Gastroesophageal sphincter (tissue), 4 donors: ENCODE measurements at regions not wholly inside any gene's neighbourhood (a gene's known extent, or its start where the extent isn't known, plus 50 kb on each side); places are given as distances from the start of the nearest gene placed in this dataset.

ENCODE experiments used
- ATAC-seq: fragments of 150-250 bp; one replicate; pipeline ENCODE4 v1.9.1; 2016; ENCODE audit warnings: mild to moderate bottlenecking, moderate library complexity
- H3K27ac ChIP-seq, 4 donors: fragments of 200-600 bp; sonication (generic) in 3 of 4; 1 replicate in 3 of 4; 2 replicates in 1 of 4; pipeline ENCODE4 v1.5.1; 2016 to 2019
- H3K27me3 ChIP-seq: fragments of 200-600 bp; sonication (generic); one replicate; pipeline ENCODE4 v1.5.1; 2019
- H3K36me3 ChIP-seq, 2 donors: fragments of 200-600 bp; sonication (generic); one replicate each; pipeline ENCODE4 v1.5.1; 2019; ENCODE audit warnings: control low read depth in 1 of 2
- H3K4me1 ChIP-seq, 3 donors: fragments of 200-600 bp; sonication (generic); 1 replicate in 2 of 3; 2 replicates in 1 of 3; pipeline ENCODE4 v1.5.1; 2016 to 2019; ENCODE audit warnings: control low read depth in 2 of 3
- H3K4me3 ChIP-seq, 2 donors: fragments of 200-600 bp; sonication (generic); one replicate each; pipeline ENCODE4 v1.5.1; 2019; ENCODE audit warnings: mild to moderate bottlenecking in 1 of 2, moderate library complexity in 1 of 2
- H3K9me3 ChIP-seq, 3 donors: fragments of 200-600 bp; sonication (generic); one replicate each; pipeline ENCODE4 v1.5.1; 2017 to 2019; ENCODE audit warnings: control low read depth in 2 of 3
- EP300 ChIP-seq: sonication (generic); formaldehyde crosslinking; IDR thresholded peaks from one replicate; pipeline ENCODE4 v1.6.1; 2017; ENCODE audit warnings: antibody characterized with exemption, mild to moderate bottlenecking
- POLR2A ChIP-seq, 2 donors: fragments of 450-650 bp; IDR thresholded peaks; one replicate each; pipeline ENCODE4 v1.6.1; 2017; ENCODE audit warnings: antibody characterized with exemption in 2 of 2, mild to moderate bottlenecking in 2 of 2, moderate library complexity in 1 of 2
- POLR2AphosphoS5 ChIP-seq: sonication (generic); formaldehyde crosslinking; IDR thresholded peaks from one replicate; pipeline ENCODE4 v1.6.1; 2017; ENCODE audit warnings: antibody characterized with exemption
- WGBS, 2 donors: methylation state at CpG; one replicate each; pipeline ENCODE4 v1.1.5; 2018; ENCODE audit warnings: low coverage in 1 of 2; 5-methylcytosine and 5-hydroxymethylcytosine counted together
- TF ChIP-seq, protein P1 (sequence below), 4 experiments: fragments of 200-600 bp in 2 of 4; fragments of 450-650 bp in 2 of 4; sonication (generic) in 1 of 4; IDR thresholded peaks; one replicate each; pipeline ENCODE4 v1.5.1; 2017 to 2019; ENCODE audit warnings: antibody characterized with exemption in 4 of 4, mild to moderate bottlenecking in 2 of 4, moderate library complexity in 2 of 4

DNA sequence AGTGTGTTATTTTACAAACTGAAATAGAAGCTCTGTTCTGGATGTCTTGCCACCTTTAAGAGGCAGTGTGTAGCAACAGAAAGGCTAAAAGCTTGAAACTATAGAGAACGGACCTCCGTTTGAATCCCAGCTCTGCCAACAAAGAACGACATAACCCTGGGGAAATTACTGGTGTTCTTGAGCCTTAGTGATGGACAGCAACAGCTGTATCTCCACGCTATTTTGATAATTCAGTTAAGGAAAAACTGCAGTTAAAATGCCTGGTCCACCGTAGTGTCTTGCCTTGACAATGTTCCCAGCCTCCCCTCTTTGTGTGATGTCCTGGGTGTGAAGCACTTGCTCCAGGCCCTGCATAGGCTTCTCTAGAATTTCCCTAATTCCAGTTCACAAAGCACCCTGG lies 256.8 kb upstream of the HS3ST1 start:
- WGBS, 2 donors = 70 to 81% methylated on average over 2 to 4 of the region's 5 CpGs

DNA sequence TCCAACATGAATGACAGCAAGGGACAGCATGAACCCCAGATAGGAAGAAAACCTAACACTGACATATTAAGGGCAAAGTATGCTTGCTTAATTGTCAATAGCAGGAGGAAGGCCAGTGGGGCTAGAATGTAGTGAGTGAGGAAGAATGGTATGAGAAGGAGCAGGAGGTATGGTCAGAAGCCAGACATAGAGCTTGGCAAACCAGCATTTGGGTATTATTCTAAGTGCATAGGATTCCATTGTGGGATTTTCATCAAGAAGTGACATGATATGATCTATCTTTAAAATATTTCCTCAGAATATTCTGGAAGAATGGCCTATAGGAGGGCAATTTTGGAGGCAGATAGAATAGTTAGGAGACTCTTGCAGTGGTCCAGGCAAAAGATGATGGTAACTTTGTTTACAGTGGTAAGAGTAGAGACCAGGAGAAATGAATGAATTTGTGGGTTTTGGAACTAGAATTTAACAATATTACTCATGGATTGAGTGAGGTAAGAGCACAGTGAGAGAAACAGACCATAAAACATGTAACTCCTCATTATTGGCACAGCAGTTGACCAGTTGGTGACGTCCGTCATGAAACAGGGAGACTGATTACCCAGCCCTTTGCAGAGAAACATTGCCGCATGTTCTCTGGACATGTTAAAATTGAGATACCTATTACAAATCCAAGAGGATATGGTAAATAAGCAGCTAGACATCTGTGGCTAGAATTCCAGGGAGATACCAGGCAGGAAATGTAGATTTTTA lies 246.5 kb upstream of the HS3ST1 start:
- H3K27me3 ChIP-seq = no peaks in the 10 kb centered on the region
- 92 to 93% methylated on average over 3 of the region's 3 CpGs for WGBS, 2 donors

More for the DNA sequence above, 256.8 kb upstream of the HS3ST1 start:
- Histone ChIP-seq H3K36me3 (no peaks in the 10 kb centered on the region), H3K27ac (no peak overlapping the region), H3K27me3 (no peaks in the 10 kb centered on the region), H3K9me3 (no peaks in the 10 kb centered on the region), H3K4me3 (no peak overlapping the region), H3K4me1 (no peaks in the 10 kb centered on the region)
- ATAC-seq = no peak
- TF ChIP-seq EP300 (no peak), POLR2AphosphoS5 (no peak), POLR2A (IDR thresholded peaks at IDR 0.05) (no peak)
- TF ChIP-seq, protein P1, sequence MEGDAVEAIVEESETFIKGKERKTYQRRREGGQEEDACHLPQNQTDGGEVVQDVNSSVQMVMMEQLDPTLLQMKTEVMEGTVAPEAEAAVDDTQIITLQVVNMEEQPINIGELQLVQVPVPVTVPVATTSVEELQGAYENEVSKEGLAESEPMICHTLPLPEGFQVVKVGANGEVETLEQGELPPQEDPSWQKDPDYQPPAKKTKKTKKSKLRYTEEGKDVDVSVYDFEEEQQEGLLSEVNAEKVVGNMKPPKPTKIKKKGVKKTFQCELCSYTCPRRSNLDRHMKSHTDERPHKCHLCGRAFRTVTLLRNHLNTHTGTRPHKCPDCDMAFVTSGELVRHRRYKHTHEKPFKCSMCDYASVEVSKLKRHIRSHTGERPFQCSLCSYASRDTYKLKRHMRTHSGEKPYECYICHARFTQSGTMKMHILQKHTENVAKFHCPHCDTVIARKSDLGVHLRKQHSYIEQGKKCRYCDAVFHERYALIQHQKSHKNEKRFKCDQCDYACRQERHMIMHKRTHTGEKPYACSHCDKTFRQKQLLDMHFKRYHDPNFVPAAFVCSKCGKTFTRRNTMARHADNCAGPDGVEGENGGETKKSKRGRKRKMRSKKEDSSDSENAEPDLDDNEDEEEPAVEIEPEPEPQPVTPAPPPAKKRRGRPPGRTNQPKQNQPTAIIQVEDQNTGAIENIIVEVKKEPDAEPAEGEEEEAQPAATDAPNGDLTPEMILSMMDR (IDR thresholded peaks at IDR 0.05) = no peak

DNA sequence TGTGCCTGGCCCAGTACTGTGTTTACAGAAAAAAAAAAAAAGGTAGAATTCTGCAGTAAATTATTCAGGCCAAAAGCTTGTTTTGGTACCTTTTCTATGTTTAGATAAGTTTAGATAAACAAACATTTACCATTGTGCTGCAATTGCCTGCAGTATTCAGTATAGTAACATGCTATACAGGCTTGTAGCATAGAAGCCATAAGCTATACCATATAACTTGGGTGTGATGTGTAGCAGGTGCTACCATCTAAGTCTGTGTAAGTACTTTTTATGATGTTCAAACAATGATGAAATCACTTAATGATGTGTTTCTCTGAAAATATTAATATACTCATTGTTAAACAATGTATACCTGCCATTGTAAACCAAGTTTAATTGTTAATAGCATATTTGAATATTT lies 241.6 kb upstream of the HS3ST1 start:
- Histone ChIP-seq H3K4me1 (no peaks in the 10 kb centered on the region), H3K9me3 (no peaks in the 10 kb centered on the region), H3K27me3 (no peaks in the 10 kb centered on the region), H3K4me3 (no peak overlapping the region), H3K27ac (no peak overlapping the region), H3K36me3 (no peaks in the 10 kb centered on the region)
- TF ChIP-seq POLR2A (IDR thresholded peaks at IDR 0.05) = no peak
- TF ChIP-seq POLR2AphosphoS5 = no peak
- no peak for TF ChIP-seq EP300
- TF ChIP-seq, protein P1 (IDR thresholded peaks at IDR 0.05) = no peak
- no peak for ATAC-seq

More for the DNA sequence above, 246.5 kb upstream of the HS3ST1 start:
- Histone ChIP-seq H3K36me3 (no peaks in the 10 kb centered on the region), H3K4me1 (no peaks in the 10 kb centered on the region), H3K9me3 (no peaks in the 10 kb centered on the region), H3K27ac (no peak overlapping the region), H3K4me3 (no peak overlapping the region)
- no peak for ATAC-seq
- no peak for TF ChIP-seq EP300
- TF ChIP-seq, protein P1 (IDR thresholded peaks at IDR 0.05) = no peak
- no peak for TF ChIP-seq POLR2A (IDR thresholded peaks at IDR 0.05)
- no peak for TF ChIP-seq POLR2AphosphoS5

DNA sequence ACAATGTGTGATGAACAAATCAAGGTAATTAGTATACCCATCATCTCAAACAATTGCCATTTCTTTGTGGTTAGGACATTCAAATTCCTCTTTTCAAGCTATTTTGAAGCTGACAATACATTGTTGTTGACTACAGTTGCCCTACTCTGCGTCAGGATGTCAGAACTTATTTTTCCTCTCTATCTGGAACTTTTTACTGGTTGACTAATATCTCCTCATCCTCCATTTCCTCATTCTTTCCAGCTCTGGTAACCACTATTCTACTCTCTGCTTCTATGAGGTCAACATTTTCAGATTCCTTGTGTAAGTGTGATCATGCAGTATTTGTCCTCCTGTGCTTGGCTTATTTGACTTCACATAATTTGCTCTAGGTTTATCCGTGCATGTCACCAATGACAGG lies 240.5 kb upstream of the HS3ST1 start:
- Histone ChIP-seq H3K36me3 (no peaks in the 10 kb centered on the region), H3K4me1 (no peaks in the 10 kb centered on the region), H3K27ac (no peak overlapping the region), H3K4me3 (no peak overlapping the region), H3K27me3 (no peaks in the 10 kb centered on the region), H3K9me3 (no peaks in the 10 kb centered on the region)
- no peak for ATAC-seq
- TF ChIP-seq POLR2AphosphoS5 (no peak), POLR2A (IDR thresholded peaks at IDR 0.05) (no peak)
- 83 to 95% methylated on average over 1 to 2 of the region's 2 CpGs for WGBS, 2 donors

DNA sequence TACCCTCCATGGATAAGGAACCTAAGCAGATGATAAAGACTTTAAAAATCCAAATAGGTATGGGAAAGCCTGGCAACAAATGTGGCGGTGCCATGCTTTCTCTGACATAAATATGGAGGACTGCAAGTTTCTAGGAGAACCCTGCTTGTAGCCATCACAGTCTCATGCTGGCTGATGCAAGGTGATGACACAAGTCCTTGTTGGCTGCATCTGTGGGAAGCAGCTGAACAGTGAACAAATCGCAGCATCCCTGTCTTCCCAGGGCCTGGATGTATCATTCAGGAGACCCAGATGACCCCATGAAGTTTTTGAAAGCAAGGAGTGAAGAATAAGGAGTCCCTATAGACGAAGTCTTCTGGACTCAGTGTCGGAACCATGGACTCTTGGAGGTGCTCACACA lies 234.4 kb upstream of the HS3ST1 start:
- TF ChIP-seq POLR2A (IDR thresholded peaks at IDR 0.05) = no peak
- TF ChIP-seq, protein P1 (IDR thresholded peaks at IDR 0.05) = no peak
- TF ChIP-seq POLR2AphosphoS5 = no peak
- no peak for TF ChIP-seq EP300
- 95 to 96% methylated on average over 4 of the region's 4 CpGs for WGBS, 2 donors
- no peak for ATAC-seq
- no peaks in the 10 kb centered on the region for H3K4me1 ChIP-seq
- no peak overlapping the region for H3K4me3 ChIP-seq
- no peak overlapping the region for H3K27ac ChIP-seq
- no peaks in the 10 kb centered on the region for H3K36me3 ChIP-seq
- no peaks in the 10 kb centered on the region for H3K9me3 ChIP-seq
- no peaks in the 10 kb centered on the region for H3K27me3 ChIP-seq
